ENCODE measurements at regions not wholly inside any gene's neighbourhood (a gene's known extent, or its start where the extent isn't known, plus 50 kb on each side); places are given as distances from the start of the nearest gene placed in this dataset.

DNA sequence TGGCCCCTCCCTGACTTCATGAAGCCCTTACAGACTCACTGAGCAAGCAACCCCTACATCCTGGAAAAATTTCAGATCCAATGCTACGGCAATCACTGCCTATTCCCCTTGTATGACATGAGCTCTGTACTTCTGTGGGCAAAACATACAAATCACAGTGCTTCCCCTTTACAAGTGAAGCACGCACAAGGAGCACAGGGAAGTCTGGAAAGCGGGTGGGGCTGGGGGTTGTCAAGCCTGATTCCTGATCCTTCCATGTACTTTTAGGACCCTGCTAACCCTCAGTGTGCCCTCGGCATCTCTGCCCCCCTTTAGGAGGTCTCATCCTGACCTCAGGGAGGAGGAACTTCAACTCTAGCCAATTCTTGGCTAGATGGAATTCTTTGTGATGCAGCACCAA, 405.7 kb upstream of the POU3F1 start:
- H3K79me2 ChIP-seq (replicated peaks; ENCODE audit: insufficient read depth) = no peaks in the 10 kb centered on the region

More for the DNA sequence above, 405.7 kb upstream of the POU3F1 start:
- Histone ChIP-seq H3K36me3 (ENCODE audit: insufficient read depth) (no peaks in the 10 kb centered on the region), H3K27me3 (ENCODE audit: insufficient read depth) (no peaks in the 10 kb centered on the region), H3K9me2 (ENCODE audit: insufficient read depth) (peaks cover 9% of the 10 kb centered on the region; the same call in 1 of the 2 replicates), H3K4me2 (peak overlapping the region; percentile 29), H3F3A (replicated peaks; ENCODE audit: low read depth) (no peaks in the 10 kb centered on the region), H4K20me1 (replicated peaks; ENCODE audit: insufficient read depth) (no peaks in the 10 kb centered on the region), H3K4me1 (ENCODE audit: insufficient read depth) (peaks cover 17% of the 10 kb centered on the region), H2AFZ (peak overlapping the region; percentile 49; the same call in 1 of the 2 replicates), H3K4me3 (no peak overlapping the region), H3K27ac (ENCODE audit: low read depth) (no peak overlapping the region)
- H3K9me3 Mint-ChIP-seq = no peaks in the 10 kb centered on the region
- H3K4me1 Mint-ChIP-seq = peaks cover 36% of the 10 kb centered on the region
- H3K27ac Mint-ChIP-seq = no peak overlapping the region
- no peak for DNase-seq (ENCODE audit: low spot score)
- no peak overlapping the region for H3K4me3 Mint-ChIP-seq
- no peak for ATAC-seq
- TF ChIP-seq, protein P1, sequence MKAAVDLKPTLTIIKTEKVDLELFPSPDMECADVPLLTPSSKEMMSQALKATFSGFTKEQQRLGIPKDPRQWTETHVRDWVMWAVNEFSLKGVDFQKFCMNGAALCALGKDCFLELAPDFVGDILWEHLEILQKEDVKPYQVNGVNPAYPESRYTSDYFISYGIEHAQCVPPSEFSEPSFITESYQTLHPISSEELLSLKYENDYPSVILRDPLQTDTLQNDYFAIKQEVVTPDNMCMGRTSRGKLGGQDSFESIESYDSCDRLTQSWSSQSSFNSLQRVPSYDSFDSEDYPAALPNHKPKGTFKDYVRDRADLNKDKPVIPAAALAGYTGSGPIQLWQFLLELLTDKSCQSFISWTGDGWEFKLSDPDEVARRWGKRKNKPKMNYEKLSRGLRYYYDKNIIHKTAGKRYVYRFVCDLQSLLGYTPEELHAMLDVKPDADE (IDR thresholded peaks at IDR 0.05) = no peak
- TF ChIP-seq NANOG (IDR thresholded peaks at IDR 0.05; ENCODE audit: borderline replicate concordance) = no peak
- TF ChIP-seq ZNF331 (CRISPR knock-in tag; IDR thresholded peaks at IDR 0.05; ENCODE audit: low read depth) = no peak
- no peak for TF ChIP-seq EZH2phosphoT487 (IDR thresholded peaks at IDR 0.05; ENCODE audit: unreplicated experiment)
- TF ChIP-seq, protein P2, sequence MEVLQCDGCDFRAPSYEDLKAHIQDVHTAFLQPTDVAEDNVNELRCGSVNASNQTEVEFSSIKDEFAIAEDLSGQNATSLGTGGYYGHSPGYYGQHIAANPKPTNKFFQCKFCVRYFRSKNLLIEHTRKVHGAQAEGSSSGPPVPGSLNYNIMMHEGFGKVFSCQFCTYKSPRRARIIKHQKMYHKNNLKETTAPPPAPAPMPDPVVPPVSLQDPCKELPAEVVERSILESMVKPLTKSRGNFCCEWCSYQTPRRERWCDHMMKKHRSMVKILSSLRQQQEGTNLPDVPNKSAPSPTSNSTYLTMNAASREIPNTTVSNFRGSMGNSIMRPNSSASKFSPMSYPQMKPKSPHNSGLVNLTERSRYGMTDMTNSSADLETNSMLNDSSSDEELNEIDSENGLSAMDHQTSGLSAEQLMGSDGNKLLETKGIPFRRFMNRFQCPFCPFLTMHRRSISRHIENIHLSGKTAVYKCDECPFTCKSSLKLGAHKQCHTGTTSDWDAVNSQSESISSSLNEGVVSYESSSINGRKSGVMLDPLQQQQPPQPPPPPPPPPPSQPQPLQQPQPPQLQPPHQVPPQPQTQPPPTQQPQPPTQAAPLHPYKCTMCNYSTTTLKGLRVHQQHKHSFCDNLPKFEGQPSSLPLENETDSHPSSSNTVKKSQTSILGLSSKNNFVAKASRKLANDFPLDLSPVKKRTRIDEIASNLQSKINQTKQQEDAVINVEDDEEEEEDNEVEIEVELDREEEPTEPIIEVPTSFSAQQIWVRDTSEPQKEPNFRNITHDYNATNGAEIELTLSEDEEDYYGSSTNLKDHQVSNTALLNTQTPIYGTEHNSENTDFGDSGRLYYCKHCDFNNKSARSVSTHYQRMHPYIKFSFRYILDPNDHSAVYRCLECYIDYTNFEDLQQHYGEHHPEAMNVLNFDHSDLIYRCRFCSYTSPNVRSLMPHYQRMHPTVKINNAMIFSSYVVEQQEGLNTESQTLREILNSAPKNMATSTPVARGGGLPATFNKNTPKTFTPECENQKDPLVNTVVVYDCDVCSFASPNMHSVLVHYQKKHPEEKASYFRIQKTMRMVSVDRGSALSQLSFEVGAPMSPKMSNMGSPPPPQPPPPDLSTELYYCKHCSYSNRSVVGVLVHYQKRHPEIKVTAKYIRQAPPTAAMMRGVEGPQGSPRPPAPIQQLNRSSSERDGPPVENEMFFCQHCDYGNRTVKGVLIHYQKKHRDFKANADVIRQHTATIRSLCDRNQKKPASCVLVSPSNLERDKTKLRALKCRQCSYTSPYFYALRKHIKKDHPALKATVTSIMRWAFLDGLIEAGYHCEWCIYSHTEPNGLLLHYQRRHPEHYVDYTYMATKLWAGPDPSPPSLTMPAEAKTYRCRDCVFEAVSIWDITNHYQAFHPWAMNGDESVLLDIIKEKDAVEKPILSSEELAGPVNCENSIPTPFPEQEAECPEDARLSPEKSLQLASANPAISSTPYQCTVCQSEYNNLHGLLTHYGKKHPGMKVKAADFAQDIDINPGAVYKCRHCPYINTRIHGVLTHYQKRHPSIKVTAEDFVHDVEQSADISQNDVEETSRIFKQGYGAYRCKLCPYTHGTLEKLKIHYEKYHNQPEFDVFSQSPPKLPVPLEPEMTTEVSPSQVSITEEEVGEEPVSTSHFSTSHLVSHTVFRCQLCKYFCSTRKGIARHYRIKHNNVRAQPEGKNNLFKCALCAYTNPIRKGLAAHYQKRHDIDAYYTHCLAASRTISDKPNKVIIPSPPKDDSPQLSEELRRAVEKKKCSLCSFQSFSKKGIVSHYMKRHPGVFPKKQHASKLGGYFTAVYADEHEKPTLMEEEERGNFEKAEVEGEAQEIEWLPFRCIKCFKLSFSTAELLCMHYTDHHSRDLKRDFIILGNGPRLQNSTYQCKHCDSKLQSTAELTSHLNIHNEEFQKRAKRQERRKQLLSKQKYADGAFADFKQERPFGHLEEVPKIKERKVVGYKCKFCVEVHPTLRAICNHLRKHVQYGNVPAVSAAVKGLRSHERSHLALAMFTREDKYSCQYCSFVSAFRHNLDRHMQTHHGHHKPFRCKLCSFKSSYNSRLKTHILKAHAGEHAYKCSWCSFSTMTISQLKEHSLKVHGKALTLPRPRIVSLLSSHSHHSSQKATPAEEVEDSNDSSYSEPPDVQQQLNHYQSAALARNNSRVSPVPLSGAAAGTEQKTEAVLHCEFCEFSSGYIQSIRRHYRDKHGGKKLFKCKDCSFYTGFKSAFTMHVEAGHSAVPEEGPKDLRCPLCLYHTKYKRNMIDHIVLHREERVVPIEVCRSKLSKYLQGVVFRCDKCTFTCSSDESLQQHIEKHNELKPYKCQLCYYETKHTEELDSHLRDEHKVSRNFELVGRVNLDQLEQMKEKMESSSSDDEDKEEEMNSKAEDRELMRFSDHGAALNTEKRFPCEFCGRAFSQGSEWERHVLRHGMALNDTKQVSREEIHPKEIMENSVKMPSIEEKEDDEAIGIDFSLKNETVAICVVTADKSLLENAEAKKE (CRISPR knock-in tag; IDR thresholded peaks at IDR 0.05) = no peak
- TF ChIP-seq JUNB (IDR thresholded peaks at IDR 0.05; ENCODE audit: unreplicated experiment) = no peak
- no peak for TF ChIP-seq ZNF114 (CRISPR knock-in tag; IDR thresholded peaks at IDR 0.05)
- TF ChIP-seq EZH2 (IDR thresholded peaks at IDR 0.05; ENCODE audit: low read depth, unreplicated experiment) = no peak
- no peak for TF ChIP-seq STAT1 (IDR thresholded peaks at IDR 0.05; ENCODE audit: unreplicated experiment)
- TF ChIP-seq, protein P3, sequence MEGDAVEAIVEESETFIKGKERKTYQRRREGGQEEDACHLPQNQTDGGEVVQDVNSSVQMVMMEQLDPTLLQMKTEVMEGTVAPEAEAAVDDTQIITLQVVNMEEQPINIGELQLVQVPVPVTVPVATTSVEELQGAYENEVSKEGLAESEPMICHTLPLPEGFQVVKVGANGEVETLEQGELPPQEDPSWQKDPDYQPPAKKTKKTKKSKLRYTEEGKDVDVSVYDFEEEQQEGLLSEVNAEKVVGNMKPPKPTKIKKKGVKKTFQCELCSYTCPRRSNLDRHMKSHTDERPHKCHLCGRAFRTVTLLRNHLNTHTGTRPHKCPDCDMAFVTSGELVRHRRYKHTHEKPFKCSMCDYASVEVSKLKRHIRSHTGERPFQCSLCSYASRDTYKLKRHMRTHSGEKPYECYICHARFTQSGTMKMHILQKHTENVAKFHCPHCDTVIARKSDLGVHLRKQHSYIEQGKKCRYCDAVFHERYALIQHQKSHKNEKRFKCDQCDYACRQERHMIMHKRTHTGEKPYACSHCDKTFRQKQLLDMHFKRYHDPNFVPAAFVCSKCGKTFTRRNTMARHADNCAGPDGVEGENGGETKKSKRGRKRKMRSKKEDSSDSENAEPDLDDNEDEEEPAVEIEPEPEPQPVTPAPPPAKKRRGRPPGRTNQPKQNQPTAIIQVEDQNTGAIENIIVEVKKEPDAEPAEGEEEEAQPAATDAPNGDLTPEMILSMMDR (conservative IDR thresholded peaks at IDR 0.05; ENCODE audit: low read depth in 2 of 2) = no peak
- TF ChIP-seq POLR2AphosphoS5 (IDR thresholded peaks at IDR 0.05; ENCODE audit: low read depth) = no peak
- TF ChIP-seq CREB1 (CRISPR knock-in tag; IDR thresholded peaks at IDR 0.05; ENCODE audit: low read depth) = no peak
- TF ChIP-seq, protein P4, sequence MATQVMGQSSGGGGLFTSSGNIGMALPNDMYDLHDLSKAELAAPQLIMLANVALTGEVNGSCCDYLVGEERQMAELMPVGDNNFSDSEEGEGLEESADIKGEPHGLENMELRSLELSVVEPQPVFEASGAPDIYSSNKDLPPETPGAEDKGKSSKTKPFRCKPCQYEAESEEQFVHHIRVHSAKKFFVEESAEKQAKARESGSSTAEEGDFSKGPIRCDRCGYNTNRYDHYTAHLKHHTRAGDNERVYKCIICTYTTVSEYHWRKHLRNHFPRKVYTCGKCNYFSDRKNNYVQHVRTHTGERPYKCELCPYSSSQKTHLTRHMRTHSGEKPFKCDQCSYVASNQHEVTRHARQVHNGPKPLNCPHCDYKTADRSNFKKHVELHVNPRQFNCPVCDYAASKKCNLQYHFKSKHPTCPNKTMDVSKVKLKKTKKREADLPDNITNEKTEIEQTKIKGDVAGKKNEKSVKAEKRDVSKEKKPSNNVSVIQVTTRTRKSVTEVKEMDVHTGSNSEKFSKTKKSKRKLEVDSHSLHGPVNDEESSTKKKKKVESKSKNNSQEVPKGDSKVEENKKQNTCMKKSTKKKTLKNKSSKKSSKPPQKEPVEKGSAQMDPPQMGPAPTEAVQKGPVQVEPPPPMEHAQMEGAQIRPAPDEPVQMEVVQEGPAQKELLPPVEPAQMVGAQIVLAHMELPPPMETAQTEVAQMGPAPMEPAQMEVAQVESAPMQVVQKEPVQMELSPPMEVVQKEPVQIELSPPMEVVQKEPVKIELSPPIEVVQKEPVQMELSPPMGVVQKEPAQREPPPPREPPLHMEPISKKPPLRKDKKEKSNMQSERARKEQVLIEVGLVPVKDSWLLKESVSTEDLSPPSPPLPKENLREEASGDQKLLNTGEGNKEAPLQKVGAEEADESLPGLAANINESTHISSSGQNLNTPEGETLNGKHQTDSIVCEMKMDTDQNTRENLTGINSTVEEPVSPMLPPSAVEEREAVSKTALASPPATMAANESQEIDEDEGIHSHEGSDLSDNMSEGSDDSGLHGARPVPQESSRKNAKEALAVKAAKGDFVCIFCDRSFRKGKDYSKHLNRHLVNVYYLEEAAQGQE (IDR thresholded peaks at IDR 0.05; ENCODE audit: unreplicated experiment) = no peak
- H3K36me3 Mint-ChIP-seq (ENCODE audit: low read depth) = peaks cover 18% of the 10 kb centered on the region; the same call in 2 of the 3 replicates
- peaks cover 6% of the 10 kb centered on the region for H3K27me3 Mint-ChIP-seq (ENCODE audit: insufficient read depth, low read depth, poor library complexity)

Data from GM23338 (cell line).